ENCODE measurements at regions not wholly inside any gene's neighbourhood (a gene's known extent, or its start where the extent isn't known, plus 50 kb on each side); places are given as distances from the start of the nearest gene placed in this dataset.

DNA sequence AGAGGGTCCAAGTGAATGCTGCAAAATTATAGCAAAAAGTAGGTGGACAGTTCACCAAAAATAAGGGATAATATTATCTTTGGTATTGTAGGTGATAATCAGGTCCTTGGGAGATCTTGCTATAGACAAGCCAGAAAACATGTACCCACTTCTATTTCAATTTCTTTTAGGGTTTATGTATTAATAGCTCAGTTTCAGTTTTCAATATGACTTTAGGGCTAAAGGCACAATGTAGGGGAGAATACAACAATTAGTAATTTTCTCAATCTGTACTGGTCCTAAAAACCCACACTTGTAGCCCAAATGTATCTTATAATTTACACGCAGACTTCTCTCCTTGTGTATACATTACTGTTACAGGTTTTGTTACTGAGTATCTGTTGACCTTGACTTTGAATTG, 307.0 kb upstream of the ID4 start:
- TF ChIP-seq SIN3A (IDR thresholded peaks at IDR 0.05; ENCODE audit: low read depth) (no peak), TCF7L2 (IDR thresholded peaks at IDR 0.05; ENCODE audit: borderline replicate concordance, extremely low read depth, insufficient read depth, insufficient read length) (no peak), RAD21 (IDR thresholded peaks at IDR 0.05; ENCODE audit: low read depth) (no peak), ZFX (IDR thresholded peaks at IDR 0.05) (no peak), SRF (IDR thresholded peaks at IDR 0.05; ENCODE audit: low read depth) (no peak), JUND (IDR thresholded peaks at IDR 0.05) (no peak)
- TF ChIP-seq, protein P1, sequence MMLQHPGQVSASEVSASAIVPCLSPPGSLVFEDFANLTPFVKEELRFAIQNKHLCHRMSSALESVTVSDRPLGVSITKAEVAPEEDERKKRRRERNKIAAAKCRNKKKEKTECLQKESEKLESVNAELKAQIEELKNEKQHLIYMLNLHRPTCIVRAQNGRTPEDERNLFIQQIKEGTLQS (IDR thresholded peaks at IDR 0.05), result no peak
- TF ChIP-seq, protein P2, sequence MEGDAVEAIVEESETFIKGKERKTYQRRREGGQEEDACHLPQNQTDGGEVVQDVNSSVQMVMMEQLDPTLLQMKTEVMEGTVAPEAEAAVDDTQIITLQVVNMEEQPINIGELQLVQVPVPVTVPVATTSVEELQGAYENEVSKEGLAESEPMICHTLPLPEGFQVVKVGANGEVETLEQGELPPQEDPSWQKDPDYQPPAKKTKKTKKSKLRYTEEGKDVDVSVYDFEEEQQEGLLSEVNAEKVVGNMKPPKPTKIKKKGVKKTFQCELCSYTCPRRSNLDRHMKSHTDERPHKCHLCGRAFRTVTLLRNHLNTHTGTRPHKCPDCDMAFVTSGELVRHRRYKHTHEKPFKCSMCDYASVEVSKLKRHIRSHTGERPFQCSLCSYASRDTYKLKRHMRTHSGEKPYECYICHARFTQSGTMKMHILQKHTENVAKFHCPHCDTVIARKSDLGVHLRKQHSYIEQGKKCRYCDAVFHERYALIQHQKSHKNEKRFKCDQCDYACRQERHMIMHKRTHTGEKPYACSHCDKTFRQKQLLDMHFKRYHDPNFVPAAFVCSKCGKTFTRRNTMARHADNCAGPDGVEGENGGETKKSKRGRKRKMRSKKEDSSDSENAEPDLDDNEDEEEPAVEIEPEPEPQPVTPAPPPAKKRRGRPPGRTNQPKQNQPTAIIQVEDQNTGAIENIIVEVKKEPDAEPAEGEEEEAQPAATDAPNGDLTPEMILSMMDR (IDR thresholded peaks at IDR 0.05 in 2 of 3, conservative IDR thresholded peaks at IDR 0.05 in 1 of 3; ENCODE audit: borderline replicate concordance in 1 of 3, insufficient read depth in 1 of 3, low read depth in 2 of 3, low read length in 2 of 3), result no peak
- TF ChIP-seq, protein P3, sequence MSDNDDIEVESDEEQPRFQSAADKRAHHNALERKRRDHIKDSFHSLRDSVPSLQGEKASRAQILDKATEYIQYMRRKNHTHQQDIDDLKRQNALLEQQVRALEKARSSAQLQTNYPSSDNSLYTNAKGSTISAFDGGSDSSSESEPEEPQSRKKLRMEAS (IDR thresholded peaks at IDR 0.05), result no peak
- no peak overlapping the region for H3K9ac ChIP-seq (ENCODE audit: low read length)
- ATAC-seq (no peak), DNase-seq (ENCODE audit: low read depth, low spot score) (no peak)
- no peaks in the 10 kb centered on the region for H3K36me3 ChIP-seq (ENCODE audit: control insufficient read depth in 1 of 2, insufficient read depth in 2 of 2, low read length in 2 of 2)
- no peak overlapping the region for H3K4me3 ChIP-seq (replicated peaks in 1 of 2; ENCODE audit: low read depth in 1 of 2, low read length in 2 of 2)
- ChIA-PET RAD21 (ENCODE audit: low non-redundant PET in 1 of 2, low total read pairs in 2 of 2, uncharacterized antibody in 2 of 2, unreplicated experiment in 2 of 2) (no interaction called here), POLR2A (no interaction called here), CTCF (no interaction called here)
- H3K27ac ChIP-seq (ENCODE audit: low read depth, low read length), result no peak overlapping the region
- H3K9me3 ChIP-seq (ENCODE audit: control insufficient read depth in 1 of 2, insufficient read depth in 1 of 2, low read depth in 1 of 2, low read length in 2 of 2), result no peaks in the 10 kb centered on the region
- H3K27me3 ChIP-seq (ENCODE audit: insufficient read depth, low read length), result no peaks in the 10 kb centered on the region
- BruUV-seq (replicated peaks), result no TSS peak
- H2AFZ ChIP-seq (ENCODE audit: low read depth, low read length, poor library complexity, severe bottlenecking), result no peak overlapping the region
- no peaks in the 10 kb centered on the region for H4K20me1 ChIP-seq (ENCODE audit: insufficient read depth)
- no peaks in the 10 kb centered on the region for H3K9me2 ChIP-seq (ENCODE audit: insufficient read depth)
- intact Hi-C loops (cut with micrococcal nuclease), result no loop called here
- no peak overlapping the region for H3K4me2 ChIP-seq (ENCODE audit: low read length)
- no peaks in the 10 kb centered on the region for H3K79me2 ChIP-seq (ENCODE audit: insufficient read depth, low read length)
- no peaks in the 10 kb centered on the region for H3K4me1 ChIP-seq (ENCODE audit: control insufficient read depth in 1 of 2, insufficient read depth in 2 of 2, low read length in 2 of 2)

DNA sequence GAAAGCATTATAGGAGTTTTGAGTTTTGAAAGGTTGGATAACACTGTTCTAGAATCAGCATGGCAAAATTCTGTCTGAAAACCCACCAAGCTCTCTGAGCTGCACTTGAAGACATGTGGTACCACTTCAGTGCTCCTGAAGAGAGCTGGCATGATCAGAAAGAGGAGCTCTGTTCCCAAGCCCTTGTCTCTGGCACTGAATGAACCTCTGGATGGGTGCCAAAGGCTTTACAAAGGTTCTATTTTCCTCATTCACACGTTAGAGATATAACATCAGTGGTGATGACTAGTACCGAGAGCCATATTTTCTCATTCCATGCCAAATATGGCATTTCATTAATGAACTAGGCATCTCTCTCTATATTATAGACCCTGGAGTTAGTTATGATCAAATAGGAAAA, 301.8 kb upstream of the ID4 start:
- H2AFZ ChIP-seq (ENCODE audit: low read depth, low read length, poor library complexity, severe bottlenecking), result no peak overlapping the region
- H3K9ac ChIP-seq (ENCODE audit: low read length), result no peak overlapping the region
- no TSS peak for BruUV-seq (replicated peaks)
- ChIA-PET CTCF (no interaction called here), RAD21 (ENCODE audit: low non-redundant PET in 1 of 2, low total read pairs in 2 of 2, uncharacterized antibody in 2 of 2, unreplicated experiment in 2 of 2) (no interaction called here), POLR2A (no interaction called here)
- H3K4me2 ChIP-seq (ENCODE audit: low read length), result no peak overlapping the region
- H3K36me3 ChIP-seq (ENCODE audit: control insufficient read depth in 1 of 2, insufficient read depth in 2 of 2, low read length in 2 of 2), result no peaks in the 10 kb centered on the region
- no peak for TF ChIP-seq JUND (IDR thresholded peaks at IDR 0.05)
- no peaks in the 10 kb centered on the region for H3K27me3 ChIP-seq (ENCODE audit: insufficient read depth, low read length)
- DNase-seq (ENCODE audit: low read depth, low spot score), result no peak
- H3K79me2 ChIP-seq (ENCODE audit: insufficient read depth, low read length), result no peaks in the 10 kb centered on the region
- no peak overlapping the region for H3K4me3 ChIP-seq (replicated peaks in 1 of 2; ENCODE audit: low read depth in 1 of 2, low read length in 2 of 2)
- ATAC-seq, result no peak
- H3K9me3 ChIP-seq (ENCODE audit: control insufficient read depth in 1 of 2, insufficient read depth in 1 of 2, low read depth in 1 of 2, low read length in 2 of 2), result no peaks in the 10 kb centered on the region
- no peaks in the 10 kb centered on the region for H4K20me1 ChIP-seq (ENCODE audit: insufficient read depth)
- intact Hi-C loops (cut with micrococcal nuclease), result no loop called here
- H3K9me2 ChIP-seq (ENCODE audit: insufficient read depth), result no peaks in the 10 kb centered on the region
- H3K27ac ChIP-seq (ENCODE audit: low read depth, low read length), result no peak overlapping the region
- no peaks in the 10 kb centered on the region for H3K4me1 ChIP-seq (ENCODE audit: control insufficient read depth in 1 of 2, insufficient read depth in 2 of 2, low read length in 2 of 2)
